Astrocyte (in vitro differentiated cells and primary cell): ENCODE measurements at regions not wholly inside any gene's neighbourhood (a gene's known extent, or its start where the extent isn't known, plus 50 kb on each side); places are given as distances from the start of the nearest gene placed in this dataset.

Experiments used
- CTCF ChIP-seq: IDR thresholded peaks from 2 replicates; pipeline ENCODE4 v1.5.1; 2011; ENCODE audit warnings: low read depth, mild to moderate bottlenecking, inconsistent platforms, low read length, moderate library complexity; ENCODE audit not compliant: insufficient read depth
- EZH2 ChIP-seq: IDR thresholded peaks from 2 replicates; pipeline ENCODE4 v1.6.1; 2012; ENCODE audit warnings: mild to moderate bottlenecking, low read length, inconsistent platforms; ENCODE audit not compliant: insufficient read depth

- TF ChIP-seq CTCF = no peak
- no peak for TF ChIP-seq EZH2
These were observed 161.6 kb downstream of the CHRM3 start for GRCh38 chr1:239547987-239548386.
